ENCODE measurements at regions not wholly inside any gene's neighbourhood (a gene's known extent, or its start where the extent isn't known, plus 50 kb on each side); places are given as distances from the start of the nearest gene placed in this dataset.

DNA sequence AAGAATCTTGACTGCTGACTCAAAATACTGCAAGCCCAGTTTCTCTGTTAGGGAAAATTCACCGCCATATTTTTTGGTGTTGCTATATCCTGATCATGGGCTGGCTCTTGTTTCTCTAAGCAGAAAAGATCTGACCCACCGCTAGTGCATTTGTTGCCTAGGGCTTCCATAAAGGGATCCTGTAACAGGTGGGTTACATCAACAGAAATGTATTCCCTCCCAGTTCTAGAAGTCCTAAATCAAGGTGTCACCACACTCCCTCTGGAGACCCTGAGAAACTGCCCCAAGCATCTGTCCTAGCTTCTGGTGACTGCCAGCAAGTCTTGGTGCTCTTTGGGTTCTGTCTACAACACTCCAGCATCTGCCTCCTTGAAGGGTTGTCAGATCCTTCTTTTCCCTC lies 99.7 kb downstream of the MAF start:
- no peak for TF ChIP-seq CEBPB (IDR thresholded peaks at IDR 0.05; ENCODE audit: low read depth, low read length)
- TF ChIP-seq CTCF (conservative IDR thresholded peaks at IDR 0.05; ENCODE audit: low read depth, low read length) = no peak
- TF ChIP-seq MAZ (IDR thresholded peaks at IDR 0.05; ENCODE audit: borderline replicate concordance, low read depth, low read length) = no peak
- TF ChIP-seq RAD21 (IDR thresholded peaks at IDR 0.05; ENCODE audit: low read length) = no peak
- TF ChIP-seq ELK1 (IDR thresholded peaks at IDR 0.05; ENCODE audit: borderline replicate concordance, low read depth, low read length) = no peak
- no peak for TF ChIP-seq MXI1 (IDR thresholded peaks at IDR 0.05; ENCODE audit: borderline replicate concordance, low read depth, low read length)
- no peak for TF ChIP-seq RFX5 (IDR thresholded peaks at IDR 0.05; ENCODE audit: low read depth, low read length)
- no peak for TF ChIP-seq SMC3 (IDR thresholded peaks at IDR 0.05; ENCODE audit: low read depth, low read length)
- TF ChIP-seq USF2 (IDR thresholded peaks at IDR 0.05; ENCODE audit: low read depth, low read length) = no peak
- TF ChIP-seq FOS (IDR thresholded peaks at IDR 0.05; ENCODE audit: low read depth, low read length) = no peak
- TF ChIP-seq POLR2A (IDR thresholded peaks at IDR 0.05; ENCODE audit: low read depth, low read length) = no peak
- TF ChIP-seq RCOR1 (IDR thresholded peaks at IDR 0.05; ENCODE audit: insufficient replicate concordance, low read length) = no peak
- no peak for TF ChIP-seq MAFK (IDR thresholded peaks at IDR 0.05; ENCODE audit: low read depth, low read length)
- no peak for TF ChIP-seq NFE2L2 (IDR thresholded peaks at IDR 0.05; ENCODE audit: low read depth, low read length)
- TF ChIP-seq BHLHE40 (IDR thresholded peaks at IDR 0.05; ENCODE audit: low read depth, low read length) = no peak
- no peak for TF ChIP-seq CHD1 (IDR thresholded peaks at IDR 0.05; ENCODE audit: low read depth, low read length)
- H3K14ac ChIP-seq (replicated peaks; ENCODE audit: low read depth, low read length) = no peak overlapping the region
- CTCF ChIA-PET = no interaction called here
- no peak overlapping the region for H3K4me3 ChIP-seq (ENCODE audit: insufficient read depth, low read depth, low read length)
- ATAC-seq (ENCODE audit: low read depth) (no peak), DNase-seq (no peak)
- H3K4ac ChIP-seq (ENCODE audit: low read depth, low read length) = no peak overlapping the region
- H2BK20ac ChIP-seq (ENCODE audit: low read depth, low read length) = no peak overlapping the region
- H3K56ac ChIP-seq (ENCODE audit: extremely low read depth, insufficient read depth, low read length) = no peak overlapping the region
- no peak overlapping the region for H4K8ac ChIP-seq (ENCODE audit: low read depth in 2 of 2, low read length in 2 of 2)
- intact Hi-C loops (cut with micrococcal nuclease) (no loop called here), dilution Hi-C loops (cut with HindIII; ENCODE audit: low sequenced_read_pairs, unreplicated experiment) (no loop called here), in situ Hi-C loops (cut with MboI; ENCODE audit: low sequenced_read_pairs) (no loop called here)
- BruUV-seq (replicated peaks) = no TSS peak
- H3K27me3 ChIP-seq (ENCODE audit: control insufficient read depth, insufficient read depth, low read length) = no peaks in the 10 kb centered on the region
- no peak overlapping the region for H2BK15ac ChIP-seq (ENCODE audit: low read depth, low read length)
- H3K23ac ChIP-seq (ENCODE audit: low read depth, low read length) = no peak overlapping the region
- no peak overlapping the region for H3K18ac ChIP-seq (ENCODE audit: low read depth, low read length)
- no peaks in the 10 kb centered on the region for H3K36me3 ChIP-seq (ENCODE audit: control insufficient read depth, insufficient read depth, low read length)
- H4K5ac ChIP-seq (ENCODE audit: low read depth, low read length) = no peak overlapping the region
- no CpG with 5 or more reads among the region's 2 CpGs for WGBS, 2 experiments (ENCODE audit: extremely low coverage in 2 of 2, insufficient read length in 1 of 2)
- POLR2A ChIA-PET (ENCODE audit: unreplicated experiment) = no interaction called here
- no peaks in the 10 kb centered on the region for H3K4me1 ChIP-seq (ENCODE audit: control insufficient read depth, insufficient read depth, low read length)
- no peaks in the 10 kb centered on the region for H3K9me1 ChIP-seq (ENCODE audit: insufficient read depth, low read length)
- no peak overlapping the region for H2BK5ac ChIP-seq (ENCODE audit: low read depth, low read length, poor library complexity, severe bottlenecking)
- H2AFZ ChIP-seq (replicated peaks; ENCODE audit: low read length, poor library complexity) = no peak overlapping the region
- no peak overlapping the region for H2BK120ac ChIP-seq (ENCODE audit: low read depth, low read length)
- no peak overlapping the region for H2AK5ac ChIP-seq (ENCODE audit: low read depth, low read length)
- H3K27ac ChIP-seq (ENCODE audit: insufficient read depth, low read length) = no peak overlapping the region
- H2AK9ac ChIP-seq (replicated peaks; ENCODE audit: low read depth, low read length, poor library complexity) = no peak overlapping the region
- no peaks in the 10 kb centered on the region for H3K79me1 ChIP-seq (ENCODE audit: low read depth in 1 of 2, low read length in 2 of 2)
- no peaks in the 10 kb centered on the region for H4K20me1 ChIP-seq (ENCODE audit: insufficient read depth, low read length)
- peaks cover 18% of the 10 kb centered on the region for H3K9me3 ChIP-seq (ENCODE audit: control insufficient read depth, insufficient read depth, low read length)
- no peak overlapping the region for H3K9ac ChIP-seq (ENCODE audit: low read depth, low read length)
- H4K91ac ChIP-seq (ENCODE audit: insufficient read depth, low read depth, low read length) = no peak overlapping the region
- no peak overlapping the region for H3K4me2 ChIP-seq (ENCODE audit: low read depth, low read length)
